HG03039 (cell line): ENCODE measurements at regions not wholly inside any gene's neighbourhood (a gene's known extent, or its start where the extent isn't known, plus 50 kb on each side); places are given as distances from the start of the nearest gene placed in this dataset.
"Not testable (repeated sequence)": the region's sequence is repeated elsewhere in the genome, so short reads cannot be mapped to it uniquely, and the experiment has no call there.

ENCODE experiments used
- ATAC-seq: cut with Tn5 transposase; IDR thresholded peaks from one replicate; pipeline ENCODE4 v1.9.1; 2021; ENCODE audit warnings: mild to moderate bottlenecking, moderate library complexity; ENCODE audit not compliant: unreplicated experiment

DNA sequence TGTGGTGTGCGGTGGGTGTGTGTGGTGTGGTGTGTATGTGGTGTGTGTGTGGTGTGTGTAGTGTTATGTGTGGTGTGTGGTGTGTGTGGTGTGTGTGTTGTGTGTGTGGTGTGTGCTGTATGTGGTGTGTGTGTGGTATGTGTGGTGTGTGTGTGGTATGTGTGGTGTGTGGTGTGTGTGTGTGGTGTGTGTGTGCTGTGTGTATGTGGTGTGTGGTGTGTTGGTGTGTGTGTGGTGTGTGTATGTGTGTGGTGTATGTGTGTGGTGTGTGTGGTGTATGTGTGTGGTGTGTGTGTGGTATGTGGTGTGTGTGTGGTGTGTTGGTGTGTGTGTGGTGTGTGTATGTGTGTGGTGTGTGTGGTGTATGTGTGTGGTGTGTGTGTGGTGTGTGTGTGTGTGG is 144.3 kb downstream of the HSD17B3 start:
- ATAC-seq = no peak

DNA sequence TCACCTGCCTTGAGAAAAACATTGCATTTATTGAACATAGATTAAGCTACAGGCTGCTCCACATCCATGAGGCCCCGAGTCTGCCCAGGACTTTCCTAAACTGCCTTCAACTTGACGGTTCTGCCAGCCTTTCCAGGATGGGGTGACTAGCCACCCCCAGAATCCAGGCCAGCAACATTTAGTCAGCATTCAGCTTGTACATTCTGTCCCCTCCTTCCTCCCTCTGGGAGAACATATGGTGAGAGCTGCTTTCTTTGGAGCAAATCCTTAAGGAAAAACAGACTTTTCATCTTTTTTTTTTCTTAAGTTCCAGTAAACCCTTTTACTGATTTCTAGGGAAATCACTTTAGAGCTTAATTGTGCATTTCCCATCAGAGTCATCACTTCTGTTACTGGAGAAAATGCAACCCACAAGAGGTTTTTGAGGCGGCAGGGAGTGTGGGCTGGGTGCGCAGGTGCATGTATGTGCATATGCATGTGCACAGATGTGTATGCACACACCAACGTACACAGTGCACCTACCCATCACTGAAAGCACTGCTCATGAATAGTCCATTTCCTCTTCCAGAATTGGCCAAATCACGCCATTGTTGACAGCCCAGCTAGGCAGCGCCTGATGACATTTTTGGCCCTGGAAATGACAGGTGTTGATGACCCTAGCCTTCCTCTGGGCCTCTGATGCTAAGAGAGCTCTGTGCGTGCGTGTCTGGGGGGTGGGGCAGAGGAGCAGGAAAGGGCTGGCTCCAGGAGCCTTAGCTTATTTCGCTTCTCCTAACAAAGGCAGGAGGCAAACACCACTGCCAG is 145.6 kb downstream of the HSD17B3 start:
- ATAC-seq = no peak

DNA sequence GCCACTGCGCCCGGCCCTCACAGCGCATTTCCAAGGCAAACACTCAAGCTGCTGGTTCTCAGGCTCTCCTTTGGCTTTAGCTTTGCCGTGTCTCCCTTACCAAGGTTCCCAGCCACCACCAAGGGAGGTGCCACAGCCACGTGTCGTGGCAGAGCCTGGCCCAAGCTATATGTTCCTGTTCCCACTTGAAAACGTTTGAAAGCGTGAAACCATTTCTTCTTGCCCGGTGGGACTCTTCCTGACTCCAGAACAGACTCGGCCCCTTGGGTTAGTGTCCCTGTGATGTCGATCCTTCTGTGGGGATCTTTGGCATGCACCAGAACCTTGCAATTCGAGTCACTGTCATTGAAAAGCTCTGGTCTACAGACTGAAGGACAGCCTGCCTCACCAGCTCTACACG is 147.9 kb downstream of the HSD17B3 start:
- no peak for ATAC-seq

DNA sequence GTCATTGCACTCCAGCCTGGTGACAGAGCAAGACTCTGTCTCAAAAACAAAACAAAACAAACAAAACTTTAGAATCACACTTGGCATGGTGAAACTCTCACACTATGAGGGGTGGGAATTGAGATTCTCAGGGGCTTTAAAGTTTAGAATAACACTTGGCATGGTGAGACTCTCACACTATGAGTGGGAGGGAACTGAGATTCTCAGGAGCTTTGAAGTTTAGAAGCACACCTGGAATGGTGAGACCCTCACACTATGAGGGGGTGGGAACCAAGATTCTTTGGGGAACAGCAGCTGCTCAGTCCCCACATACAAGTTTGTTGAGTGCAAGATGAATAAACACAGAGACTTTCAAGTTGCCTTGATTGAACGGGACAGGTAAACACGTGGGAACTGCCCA is 149.4 kb downstream of the HSD17B3 start:
- no peak for ATAC-seq

DNA sequence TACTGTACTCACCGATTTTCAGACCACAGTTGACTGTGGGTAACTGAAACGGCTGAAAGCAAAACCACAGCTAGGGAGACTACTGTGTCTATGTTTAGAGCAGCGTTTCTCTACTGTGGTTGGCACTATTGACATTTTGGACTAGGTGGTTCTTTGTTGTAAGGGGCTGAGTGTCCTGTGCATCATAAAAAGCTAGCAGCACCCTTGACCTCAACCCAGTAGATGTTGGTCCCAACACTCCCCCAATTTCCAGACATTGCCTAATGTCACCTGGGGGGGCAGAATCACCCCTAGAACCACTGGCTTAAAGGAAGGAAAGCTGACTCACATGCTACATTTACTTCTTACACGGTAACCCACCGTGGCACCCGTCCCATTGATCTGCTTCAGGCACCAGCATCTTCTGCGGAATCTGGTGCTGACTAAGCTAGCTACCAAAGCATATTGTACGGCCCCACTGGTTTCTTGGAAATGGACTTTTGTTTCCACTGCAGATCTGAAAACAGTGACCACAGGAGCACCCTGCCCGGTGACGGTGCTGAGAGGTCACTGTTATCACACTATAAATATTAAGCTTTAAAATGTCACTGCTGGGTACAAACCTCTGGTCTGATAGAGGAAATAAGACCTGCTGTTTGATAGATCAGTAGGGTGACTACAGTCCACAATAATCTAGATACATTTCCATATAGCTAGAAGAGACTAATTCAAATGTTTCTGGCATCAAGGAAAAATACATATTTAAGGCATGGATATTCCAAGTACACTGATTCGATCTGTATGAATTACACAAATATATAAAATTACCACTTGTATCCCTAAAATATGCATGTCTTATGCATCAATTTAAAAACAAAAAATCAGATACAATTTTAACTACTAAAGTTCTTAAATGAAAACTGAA is 151.4 kb downstream of the HSD17B3 start:
- ATAC-seq = peak; percentile 90

DNA sequence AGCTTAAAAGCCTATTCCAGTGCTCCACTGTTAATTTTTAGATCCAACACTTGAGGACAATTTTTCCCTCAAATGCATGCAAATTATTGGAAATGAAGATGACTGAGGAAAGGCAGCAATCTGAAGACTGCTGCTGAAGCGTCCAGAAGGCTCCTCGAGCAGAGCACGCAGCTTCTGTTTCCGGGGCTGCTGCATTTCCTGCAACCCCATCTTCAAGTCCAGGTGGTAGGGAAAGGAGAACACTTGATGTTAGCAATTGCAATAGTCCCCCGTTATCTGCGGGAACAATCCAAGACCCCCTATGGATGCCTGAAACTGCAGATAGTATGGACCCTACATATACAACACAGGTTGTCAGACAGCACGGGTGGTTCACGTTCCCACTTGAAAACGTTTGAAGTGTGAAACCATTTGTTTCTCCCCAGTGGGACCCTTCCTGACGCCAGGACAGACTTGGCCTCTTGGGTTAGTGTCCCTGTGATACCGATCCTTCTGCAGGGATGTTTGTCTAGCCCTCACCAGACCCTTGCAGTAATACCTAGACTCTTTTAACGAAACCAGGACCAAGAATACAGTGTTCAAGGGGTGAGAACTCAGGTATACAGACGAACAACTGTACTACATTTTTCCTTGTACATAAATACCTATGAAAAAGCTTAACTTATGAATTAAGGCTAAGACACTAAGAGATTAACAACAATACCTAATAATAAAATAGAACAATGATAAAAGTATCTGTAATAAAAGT is 152.3 kb downstream of the HSD17B3 start:
- peak; percentile 42 for ATAC-seq

DNA sequence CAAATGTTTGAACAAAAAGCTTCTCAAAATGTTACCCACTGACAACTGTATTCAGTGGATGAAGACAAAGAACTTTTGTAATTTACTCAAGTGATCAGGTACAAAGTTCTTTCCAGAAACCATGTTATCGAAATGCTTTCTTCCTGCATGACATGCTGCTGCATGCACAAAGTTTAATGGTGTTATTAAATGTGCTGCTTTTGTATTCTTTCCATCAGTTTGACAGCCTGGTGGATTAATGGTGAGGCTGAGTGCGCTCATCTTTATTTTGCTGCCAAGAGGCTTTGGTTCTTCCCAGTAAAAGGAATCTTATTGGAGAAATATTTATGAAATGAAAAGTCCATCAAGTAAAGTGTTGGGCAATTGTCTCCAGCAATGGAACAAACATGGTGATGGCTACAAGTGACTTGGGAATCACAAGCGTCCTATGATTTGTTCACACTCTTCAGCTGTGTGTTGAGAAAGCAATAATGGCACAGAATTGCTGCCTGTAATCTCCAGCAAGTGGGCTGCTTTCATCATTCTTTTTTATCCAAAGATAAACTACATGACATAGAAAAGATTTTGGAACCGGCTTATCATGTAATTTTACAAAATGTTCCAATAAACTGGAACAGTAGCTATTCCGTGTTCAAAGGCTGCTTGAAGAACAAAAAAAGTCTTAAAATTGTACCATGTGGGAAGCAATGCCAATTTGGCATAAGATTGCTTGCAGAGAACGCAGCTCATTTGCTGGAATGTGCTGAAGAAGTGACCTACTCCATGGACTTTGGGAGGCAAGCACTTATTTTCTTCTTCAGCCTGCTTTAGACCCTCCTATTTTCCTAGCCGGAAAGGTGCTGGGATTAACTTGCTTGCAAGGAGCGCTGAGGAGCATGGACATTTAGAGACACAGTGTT is 153.1 kb downstream of the HSD17B3 start:
- ATAC-seq = no peak

DNA sequence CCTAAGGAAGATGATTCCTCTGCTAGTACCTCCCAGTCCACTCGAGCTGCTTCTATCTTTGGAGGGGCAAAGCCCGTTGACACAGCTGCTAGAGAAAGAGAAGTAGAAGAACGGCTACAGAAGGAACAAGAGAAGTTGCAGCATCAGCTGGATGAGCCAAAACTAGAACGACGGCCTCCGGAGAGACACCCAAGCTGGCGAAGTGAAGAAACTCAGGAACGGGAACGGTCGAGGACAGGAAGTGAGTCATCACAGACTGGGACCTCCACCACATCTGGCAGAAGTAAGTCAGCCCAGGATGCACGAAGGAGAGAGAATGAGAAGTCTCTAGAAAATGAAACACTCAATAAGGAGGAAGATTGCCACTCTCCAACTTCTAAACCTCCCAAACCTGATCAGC is 154.9 kb downstream of the HSD17B3 start:
- ATAC-seq = not testable (repeated sequence)

DNA sequence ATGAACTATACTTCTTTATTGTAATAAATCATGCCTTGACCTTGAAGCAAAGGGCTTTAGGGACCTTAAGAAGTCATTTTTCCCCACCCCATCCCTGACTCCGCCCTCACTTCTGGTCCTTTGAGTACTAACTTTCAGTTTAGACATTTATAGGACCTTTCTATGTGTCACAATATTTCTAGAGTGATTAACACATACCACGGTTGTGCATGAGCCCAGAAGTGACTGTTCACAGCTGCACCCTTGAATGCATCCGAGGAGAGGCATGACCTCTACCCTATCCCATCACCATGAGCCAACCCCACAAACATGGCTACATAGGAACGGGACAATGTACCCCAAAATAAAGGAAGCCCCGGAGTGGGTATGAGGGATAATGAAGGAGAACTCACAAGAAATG is 160.3 kb downstream of the HSD17B3 start:
- ATAC-seq = no peak

DNA sequence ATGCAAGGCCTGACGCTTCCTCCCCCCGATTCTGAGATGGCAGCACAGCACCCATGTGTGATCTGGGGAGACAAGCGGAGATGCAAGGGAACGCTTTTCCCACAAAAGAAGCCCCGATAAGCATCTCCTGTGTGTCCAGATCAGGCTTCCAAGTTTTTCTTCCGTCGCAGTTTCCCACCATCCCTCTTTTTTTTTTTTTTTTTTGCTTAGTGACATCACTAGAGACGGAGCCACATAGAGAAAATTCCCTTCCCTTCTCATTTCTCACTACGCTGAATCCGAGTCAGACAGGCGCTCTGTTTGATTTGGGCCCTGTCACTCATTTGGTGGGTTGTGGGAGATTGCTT is 160.9 kb downstream of the HSD17B3 start:
- ATAC-seq = no peak

DNA sequence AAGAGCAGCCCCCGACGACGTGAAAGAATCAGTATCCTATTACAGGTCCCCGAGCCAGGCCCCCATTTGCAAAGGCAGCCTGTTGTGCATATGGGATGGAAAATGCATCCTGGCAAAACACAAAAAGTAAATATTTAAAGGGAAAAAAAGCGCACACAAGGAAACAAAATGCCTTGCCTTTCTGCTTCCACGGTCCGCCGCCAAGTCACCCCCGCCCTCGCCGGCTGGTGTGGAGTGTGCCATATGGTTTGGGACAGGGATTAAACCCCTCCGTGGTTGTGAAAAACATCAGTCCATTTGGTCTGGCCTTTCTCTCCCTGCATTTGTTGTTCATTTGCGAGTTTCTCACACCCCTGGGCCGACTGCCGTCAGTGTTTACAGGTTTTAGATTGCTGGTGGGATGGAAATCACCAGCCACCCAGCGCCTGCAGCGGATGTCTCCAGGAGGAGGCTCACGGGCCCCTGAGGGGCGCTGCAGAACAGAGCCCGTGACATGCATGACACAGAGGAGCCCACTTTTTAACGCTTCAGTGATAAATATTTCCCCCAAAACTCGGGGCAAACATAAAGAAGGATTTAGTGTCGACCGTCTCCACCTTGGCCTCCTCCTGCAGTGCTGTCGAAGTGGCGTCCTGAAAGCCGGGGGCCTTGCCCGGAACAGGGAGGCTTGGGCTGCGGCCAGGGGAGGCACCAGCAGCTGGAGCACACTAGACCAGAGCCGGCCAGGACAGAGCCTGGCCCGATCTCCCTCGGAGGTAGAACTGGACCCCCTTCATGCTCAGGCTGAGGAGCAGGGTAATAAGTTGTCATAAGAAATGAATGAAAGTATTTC is 161.5 kb downstream of the HSD17B3 start:
- ATAC-seq = no peak

DNA sequence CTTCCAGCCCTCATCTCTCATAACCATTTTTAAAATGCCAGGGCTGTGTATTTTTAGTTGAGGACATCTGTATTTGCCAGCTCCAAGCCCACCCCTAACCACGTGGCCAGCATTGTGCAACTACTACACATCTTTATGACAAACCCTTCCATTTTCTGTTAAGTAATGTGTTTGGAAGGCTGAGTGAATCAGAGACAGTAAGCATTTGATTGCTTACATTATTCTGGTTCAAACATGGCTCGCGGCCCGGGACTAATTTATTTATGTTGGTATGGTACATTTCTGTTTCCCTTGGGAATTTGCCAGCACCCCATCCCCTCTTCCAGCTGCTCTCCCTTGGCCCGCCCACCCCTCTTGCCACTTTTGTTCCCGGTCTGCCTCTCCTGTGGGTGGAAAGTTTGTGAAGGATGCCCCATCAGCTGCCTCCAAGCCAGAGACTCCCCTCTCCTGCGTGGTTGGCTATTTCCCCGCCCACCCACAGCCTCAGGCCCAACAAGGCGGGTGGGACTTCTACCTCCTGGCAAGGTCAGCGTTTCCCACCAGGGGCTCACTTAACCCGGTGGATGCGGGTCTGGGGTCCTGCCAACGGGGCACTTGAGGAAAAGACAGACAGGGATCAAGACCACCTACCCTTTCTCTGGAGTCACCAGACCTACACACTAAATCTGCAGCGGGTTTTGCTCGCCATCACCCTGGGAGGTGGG is 162.2 kb downstream of the HSD17B3 start:
- no peak for ATAC-seq

DNA sequence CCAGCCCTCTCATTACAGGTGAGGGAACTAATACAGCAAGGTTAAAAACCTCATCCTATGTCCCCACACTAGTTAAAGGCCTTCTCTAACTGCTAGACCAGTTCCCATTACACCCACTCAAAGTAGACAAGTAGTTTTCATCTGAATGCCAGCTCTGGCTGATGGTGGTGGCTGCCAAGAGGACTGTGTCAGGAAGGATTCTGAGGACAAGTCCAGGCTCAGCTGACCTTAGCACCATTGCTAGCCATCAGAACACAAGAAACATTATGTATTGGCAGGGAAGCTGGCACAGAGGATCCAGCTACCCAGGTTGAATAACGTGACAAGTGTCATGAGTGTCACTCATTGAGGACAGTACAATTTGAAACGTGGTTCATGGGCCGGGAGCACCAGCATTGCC is 163.4 kb downstream of the HSD17B3 start:
- no peak for ATAC-seq

DNA sequence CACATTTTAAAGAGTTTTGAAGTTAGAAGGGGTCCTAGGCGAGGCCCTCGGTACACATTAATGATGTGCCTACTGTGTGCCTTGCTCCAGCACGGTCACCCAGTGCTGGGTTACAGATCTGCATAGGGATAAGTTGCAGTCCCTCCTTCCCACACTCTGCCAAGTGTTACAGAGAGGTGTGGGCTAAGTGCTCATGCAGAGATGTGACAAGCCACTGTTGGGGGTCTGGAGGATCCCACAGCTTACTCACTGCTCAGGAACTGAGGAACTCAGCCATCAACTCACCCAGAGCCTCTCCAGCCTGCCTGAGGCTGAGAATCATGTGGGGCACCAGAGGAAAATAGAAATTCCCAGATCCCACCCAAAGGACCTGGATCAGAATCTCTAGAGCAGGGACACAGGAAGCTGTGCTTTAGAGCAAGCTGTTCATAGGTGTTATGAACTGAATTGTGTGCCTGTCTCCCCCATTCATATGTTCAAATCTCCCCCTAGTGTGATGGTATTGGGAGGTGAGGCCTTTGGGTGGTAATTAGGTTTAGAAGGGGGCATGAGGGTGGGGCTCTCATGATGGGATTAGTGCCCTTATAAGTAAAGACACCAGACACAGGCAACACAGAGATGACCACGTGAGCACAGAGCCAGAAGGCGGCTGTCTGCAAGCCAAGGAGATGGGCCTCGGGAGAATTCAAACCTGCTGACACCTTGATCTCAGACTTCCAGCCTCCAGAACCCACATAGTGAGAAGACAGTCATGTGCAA is 164.1 kb downstream of the HSD17B3 start:
- peak; percentile 24 for ATAC-seq

DNA sequence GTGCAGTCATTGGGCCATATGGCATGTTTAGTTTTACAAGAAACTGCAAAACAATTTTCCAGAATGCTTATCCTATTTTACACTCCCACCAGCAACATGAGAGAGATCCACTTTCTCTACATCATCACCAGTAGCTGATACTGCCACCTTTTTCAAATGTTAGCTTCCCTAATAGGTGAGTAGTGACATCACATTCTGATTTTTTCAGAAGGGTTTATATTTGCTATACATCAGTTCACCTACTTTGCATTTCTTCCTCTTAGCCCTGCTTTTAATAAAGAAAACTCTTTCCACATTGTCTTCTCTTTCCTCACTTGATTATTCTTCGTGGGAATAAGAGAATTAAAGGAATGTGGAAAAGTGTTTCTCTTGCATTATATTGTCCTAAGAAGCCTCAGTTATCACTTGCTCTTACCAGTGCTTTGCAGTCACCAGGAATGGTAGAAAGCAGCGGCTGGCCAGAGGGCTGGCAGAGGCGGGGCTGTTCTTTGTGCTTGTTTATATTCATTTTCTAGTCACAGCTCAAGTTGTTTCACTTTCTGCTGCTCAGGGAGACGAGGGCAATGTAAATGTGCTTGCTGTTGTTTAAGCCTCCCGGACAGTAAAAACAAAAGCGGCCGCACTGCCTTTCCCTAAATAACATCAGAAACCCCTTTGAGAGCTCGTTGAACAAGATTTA is 164.8 kb downstream of the HSD17B3 start:
- ATAC-seq = peak; percentile 95

DNA sequence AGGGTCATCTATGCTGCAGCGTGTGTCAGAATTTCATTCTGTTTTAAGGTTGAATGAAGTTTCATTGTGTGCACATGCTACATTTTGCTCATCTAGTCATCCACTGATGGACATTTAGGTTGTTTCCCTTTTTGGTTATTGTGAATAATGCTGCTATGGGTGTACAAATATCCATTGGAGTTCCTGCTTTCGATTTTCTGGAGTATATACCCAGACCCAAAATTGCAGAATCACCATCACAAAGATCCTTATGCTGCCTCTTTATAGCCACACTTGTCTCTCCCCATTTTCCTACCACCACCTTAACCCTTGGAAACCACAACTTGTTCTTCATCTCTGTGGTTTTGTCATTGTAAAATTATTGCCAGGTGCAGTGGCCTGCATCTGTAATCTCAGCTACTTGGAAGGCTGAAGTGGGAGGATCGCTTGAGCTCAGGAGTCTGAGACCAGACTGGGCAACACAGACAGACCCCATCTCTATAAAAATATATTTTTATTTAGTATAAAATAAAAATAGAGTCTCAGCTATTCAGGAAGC is 166.2 kb downstream of the HSD17B3 start:
- ATAC-seq = no peak

DNA sequence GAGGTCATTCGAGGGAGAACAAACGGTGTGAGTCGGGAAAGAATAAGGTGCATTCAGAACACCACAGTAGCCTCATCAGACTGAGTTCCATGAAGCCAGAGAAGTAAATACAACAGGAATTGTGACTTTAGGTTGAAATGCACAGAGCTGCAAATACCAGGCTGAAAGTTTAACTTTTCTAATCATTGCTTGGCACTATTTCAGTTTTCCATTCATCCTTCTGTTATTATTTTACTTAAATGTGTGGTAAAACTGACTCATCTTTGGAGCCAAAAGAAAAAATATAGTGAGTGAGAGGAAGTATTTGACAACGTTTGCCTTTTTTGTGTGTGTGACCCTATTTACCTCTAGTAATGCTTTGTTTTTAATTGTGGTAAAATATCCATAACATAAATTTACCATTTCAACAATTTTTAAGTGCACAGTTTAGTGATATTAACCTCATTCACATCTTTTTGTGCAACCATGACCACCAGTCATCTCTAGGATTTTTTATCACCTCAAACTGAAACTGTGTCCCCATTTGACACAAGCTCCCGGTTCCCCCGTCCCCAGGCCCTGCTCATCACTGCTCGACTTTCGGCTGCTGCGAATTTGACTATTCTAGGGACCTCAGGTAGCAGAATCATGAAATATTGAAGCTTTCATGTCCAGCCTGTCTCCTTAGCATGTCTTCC is 166.8 kb downstream of the HSD17B3 start:
- no peak for ATAC-seq
